ENCODE measurements at regions not wholly inside any gene's neighbourhood (a gene's known extent, or its start where the extent isn't known, plus 50 kb on each side); places are given as distances from the start of the nearest gene placed in this dataset.

DNA sequence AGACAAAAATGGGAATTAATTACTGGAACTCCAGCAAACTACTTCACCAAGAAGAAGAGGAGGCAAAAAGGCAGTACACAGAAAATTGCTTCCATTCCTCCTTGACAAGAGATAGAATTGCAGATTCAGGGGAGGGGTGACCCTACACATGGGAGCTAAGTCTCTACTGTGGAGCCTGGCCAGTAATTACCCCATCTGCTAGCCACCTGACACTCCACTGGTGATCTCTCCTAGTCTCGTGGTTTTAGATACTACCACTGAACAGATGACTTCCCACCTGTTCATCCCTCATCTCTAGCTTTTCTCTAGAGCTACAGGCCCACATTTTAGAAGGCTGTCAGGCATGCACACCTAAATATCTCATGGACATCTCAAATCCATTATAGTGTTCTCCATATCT lies 224.3 kb upstream of the NR2F2 start:
- POLR2A ChIA-PET = no interaction called here
- Mint-ChIP-seq H3K27ac (no peak overlapping the region), H3K4me1 (no peaks in the 10 kb centered on the region), H3K4me3 (no peak overlapping the region), H3K36me3 (no peaks in the 10 kb centered on the region), H3K9me3 (peaks cover 3% of the 10 kb centered on the region; the same call in 1 of the 2 replicates), H3K27me3 (ENCODE audit: low read depth) (peaks cover 39% of the 10 kb centered on the region)
- CTCF ChIA-PET = no interaction called here
- ATAC-seq (no peak), DNase-seq (ENCODE audit: low spot score) (no peak)
- TF ChIP-seq, protein P1, sequence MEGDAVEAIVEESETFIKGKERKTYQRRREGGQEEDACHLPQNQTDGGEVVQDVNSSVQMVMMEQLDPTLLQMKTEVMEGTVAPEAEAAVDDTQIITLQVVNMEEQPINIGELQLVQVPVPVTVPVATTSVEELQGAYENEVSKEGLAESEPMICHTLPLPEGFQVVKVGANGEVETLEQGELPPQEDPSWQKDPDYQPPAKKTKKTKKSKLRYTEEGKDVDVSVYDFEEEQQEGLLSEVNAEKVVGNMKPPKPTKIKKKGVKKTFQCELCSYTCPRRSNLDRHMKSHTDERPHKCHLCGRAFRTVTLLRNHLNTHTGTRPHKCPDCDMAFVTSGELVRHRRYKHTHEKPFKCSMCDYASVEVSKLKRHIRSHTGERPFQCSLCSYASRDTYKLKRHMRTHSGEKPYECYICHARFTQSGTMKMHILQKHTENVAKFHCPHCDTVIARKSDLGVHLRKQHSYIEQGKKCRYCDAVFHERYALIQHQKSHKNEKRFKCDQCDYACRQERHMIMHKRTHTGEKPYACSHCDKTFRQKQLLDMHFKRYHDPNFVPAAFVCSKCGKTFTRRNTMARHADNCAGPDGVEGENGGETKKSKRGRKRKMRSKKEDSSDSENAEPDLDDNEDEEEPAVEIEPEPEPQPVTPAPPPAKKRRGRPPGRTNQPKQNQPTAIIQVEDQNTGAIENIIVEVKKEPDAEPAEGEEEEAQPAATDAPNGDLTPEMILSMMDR (IDR thresholded peaks at IDR 0.05) = no peak
- TF ChIP-seq, protein P2, sequence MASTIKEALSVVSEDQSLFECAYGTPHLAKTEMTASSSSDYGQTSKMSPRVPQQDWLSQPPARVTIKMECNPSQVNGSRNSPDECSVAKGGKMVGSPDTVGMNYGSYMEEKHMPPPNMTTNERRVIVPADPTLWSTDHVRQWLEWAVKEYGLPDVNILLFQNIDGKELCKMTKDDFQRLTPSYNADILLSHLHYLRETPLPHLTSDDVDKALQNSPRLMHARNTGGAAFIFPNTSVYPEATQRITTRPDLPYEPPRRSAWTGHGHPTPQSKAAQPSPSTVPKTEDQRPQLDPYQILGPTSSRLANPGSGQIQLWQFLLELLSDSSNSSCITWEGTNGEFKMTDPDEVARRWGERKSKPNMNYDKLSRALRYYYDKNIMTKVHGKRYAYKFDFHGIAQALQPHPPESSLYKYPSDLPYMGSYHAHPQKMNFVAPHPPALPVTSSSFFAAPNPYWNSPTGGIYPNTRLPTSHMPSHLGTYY (CRISPR knock-in tag; IDR thresholded peaks at IDR 0.05) = no peak
- TF ChIP-seq, protein P3, sequence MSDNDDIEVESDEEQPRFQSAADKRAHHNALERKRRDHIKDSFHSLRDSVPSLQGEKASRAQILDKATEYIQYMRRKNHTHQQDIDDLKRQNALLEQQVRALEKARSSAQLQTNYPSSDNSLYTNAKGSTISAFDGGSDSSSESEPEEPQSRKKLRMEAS (CRISPR knock-in tag; IDR thresholded peaks at IDR 0.05) = no peak
- TF ChIP-seq, protein P4, sequence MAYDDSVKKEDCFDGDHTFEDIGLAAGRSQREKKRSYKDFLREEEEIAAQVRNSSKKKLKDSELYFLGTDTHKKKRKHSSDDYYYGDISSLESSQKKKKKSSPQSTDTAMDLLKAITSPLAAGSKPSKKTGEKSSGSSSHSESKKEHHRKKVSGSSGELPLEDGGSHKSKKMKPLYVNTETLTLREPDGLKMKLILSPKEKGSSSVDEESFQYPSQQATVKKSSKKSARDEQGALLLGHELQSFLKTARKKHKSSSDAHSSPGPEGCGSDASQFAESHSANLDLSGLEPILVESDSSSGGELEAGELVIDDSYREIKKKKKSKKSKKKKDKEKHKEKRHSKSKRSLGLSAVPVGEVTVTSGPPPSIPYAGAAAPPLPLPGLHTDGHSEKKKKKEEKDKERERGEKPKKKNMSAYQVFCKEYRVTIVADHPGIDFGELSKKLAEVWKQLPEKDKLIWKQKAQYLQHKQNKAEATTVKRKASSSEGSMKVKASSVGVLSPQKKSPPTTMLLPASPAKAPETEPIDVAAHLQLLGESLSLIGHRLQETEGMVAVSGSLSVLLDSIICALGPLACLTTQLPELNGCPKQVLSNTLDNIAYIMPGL (CRISPR knock-in tag; IDR thresholded peaks at IDR 0.05) = no peak
- TF ChIP-seq TEAD4 (CRISPR knock-in tag; IDR thresholded peaks at IDR 0.05) (no peak), RELA (CRISPR knock-in tag; IDR thresholded peaks at IDR 0.05; ENCODE audit: borderline replicate concordance) (no peak)
- TF ChIP-seq, protein P5, sequence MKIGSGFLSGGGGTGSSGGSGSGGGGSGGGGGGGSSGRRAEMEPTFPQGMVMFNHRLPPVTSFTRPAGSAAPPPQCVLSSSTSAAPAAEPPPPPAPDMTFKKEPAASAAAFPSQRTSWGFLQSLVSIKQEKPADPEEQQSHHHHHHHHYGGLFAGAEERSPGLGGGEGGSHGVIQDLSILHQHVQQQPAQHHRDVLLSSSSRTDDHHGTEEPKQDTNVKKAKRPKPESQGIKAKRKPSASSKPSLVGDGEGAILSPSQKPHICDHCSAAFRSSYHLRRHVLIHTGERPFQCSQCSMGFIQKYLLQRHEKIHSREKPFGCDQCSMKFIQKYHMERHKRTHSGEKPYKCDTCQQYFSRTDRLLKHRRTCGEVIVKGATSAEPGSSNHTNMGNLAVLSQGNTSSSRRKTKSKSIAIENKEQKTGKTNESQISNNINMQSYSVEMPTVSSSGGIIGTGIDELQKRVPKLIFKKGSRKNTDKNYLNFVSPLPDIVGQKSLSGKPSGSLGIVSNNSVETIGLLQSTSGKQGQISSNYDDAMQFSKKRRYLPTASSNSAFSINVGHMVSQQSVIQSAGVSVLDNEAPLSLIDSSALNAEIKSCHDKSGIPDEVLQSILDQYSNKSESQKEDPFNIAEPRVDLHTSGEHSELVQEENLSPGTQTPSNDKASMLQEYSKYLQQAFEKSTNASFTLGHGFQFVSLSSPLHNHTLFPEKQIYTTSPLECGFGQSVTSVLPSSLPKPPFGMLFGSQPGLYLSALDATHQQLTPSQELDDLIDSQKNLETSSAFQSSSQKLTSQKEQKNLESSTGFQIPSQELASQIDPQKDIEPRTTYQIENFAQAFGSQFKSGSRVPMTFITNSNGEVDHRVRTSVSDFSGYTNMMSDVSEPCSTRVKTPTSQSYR (CRISPR knock-in tag; IDR thresholded peaks at IDR 0.05) = no peak

DNA sequence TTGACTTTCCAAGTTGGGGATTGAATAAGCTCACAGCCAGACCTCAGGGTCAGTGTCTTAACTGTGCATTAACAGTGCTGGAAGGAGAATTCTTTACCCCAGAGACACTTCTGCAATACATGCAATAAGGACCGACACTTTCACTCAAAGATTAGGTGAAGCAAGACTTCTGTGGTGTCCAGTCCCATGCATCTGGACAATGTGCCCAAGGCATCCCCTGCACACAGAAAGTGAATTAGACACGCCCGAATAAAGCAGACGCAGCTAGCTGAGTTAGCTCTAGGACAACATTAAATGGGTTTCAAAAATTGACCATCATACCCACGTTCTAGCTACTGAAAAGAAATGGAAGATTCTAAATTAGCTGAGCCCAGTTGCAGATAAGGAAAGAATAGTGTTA lies 223.9 kb upstream of the NR2F2 start:
- TF ChIP-seq ZNF416 (CRISPR knock-in tag; IDR thresholded peaks at IDR 0.05) (no peak), FOXJ3 (CRISPR knock-in tag; IDR thresholded peaks at IDR 0.05; ENCODE audit: borderline replicate concordance) (no peak), TEAD1 (CRISPR knock-in tag; IDR thresholded peaks at IDR 0.05) (no peak), ZNF263 (CRISPR knock-in tag; IDR thresholded peaks at IDR 0.05; ENCODE audit: low read depth) (no peak)
- TF ChIP-seq, protein P6, sequence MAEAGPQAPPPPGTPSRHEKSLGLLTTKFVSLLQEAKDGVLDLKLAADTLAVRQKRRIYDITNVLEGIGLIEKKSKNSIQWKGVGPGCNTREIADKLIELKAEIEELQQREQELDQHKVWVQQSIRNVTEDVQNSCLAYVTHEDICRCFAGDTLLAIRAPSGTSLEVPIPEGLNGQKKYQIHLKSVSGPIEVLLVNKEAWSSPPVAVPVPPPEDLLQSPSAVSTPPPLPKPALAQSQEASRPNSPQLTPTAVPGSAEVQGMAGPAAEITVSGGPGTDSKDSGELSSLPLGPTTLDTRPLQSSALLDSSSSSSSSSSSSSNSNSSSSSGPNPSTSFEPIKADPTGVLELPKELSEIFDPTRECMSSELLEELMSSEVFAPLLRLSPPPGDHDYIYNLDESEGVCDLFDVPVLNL (CRISPR knock-in tag; IDR thresholded peaks at IDR 0.05; ENCODE audit: borderline replicate concordance, low read depth) = no peak
- TF ChIP-seq, protein P7, sequence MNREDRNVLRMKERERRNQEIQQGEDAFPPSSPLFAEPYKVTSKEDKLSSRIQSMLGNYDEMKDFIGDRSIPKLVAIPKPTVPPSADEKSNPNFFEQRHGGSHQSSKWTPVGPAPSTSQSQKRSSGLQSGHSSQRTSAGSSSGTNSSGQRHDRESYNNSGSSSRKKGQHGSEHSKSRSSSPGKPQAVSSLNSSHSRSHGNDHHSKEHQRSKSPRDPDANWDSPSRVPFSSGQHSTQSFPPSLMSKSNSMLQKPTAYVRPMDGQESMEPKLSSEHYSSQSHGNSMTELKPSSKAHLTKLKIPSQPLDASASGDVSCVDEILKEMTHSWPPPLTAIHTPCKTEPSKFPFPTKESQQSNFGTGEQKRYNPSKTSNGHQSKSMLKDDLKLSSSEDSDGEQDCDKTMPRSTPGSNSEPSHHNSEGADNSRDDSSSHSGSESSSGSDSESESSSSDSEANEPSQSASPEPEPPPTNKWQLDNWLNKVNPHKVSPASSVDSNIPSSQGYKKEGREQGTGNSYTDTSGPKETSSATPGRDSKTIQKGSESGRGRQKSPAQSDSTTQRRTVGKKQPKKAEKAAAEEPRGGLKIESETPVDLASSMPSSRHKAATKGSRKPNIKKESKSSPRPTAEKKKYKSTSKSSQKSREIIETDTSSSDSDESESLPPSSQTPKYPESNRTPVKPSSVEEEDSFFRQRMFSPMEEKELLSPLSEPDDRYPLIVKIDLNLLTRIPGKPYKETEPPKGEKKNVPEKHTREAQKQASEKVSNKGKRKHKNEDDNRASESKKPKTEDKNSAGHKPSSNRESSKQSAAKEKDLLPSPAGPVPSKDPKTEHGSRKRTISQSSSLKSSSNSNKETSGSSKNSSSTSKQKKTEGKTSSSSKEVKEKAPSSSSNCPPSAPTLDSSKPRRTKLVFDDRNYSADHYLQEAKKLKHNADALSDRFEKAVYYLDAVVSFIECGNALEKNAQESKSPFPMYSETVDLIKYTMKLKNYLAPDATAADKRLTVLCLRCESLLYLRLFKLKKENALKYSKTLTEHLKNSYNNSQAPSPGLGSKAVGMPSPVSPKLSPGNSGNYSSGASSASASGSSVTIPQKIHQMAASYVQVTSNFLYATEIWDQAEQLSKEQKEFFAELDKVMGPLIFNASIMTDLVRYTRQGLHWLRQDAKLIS (CRISPR knock-in tag; IDR thresholded peaks at IDR 0.05; ENCODE audit: borderline replicate concordance) = no peak
- TF ChIP-seq, protein P3 (CRISPR knock-in tag; IDR thresholded peaks at IDR 0.05) = no peak
- Mint-ChIP-seq H3K27me3 (ENCODE audit: low read depth) (peaks cover 39% of the 10 kb centered on the region), H3K4me3 (no peak overlapping the region), H3K9me3 (peaks cover 3% of the 10 kb centered on the region; the same call in 1 of the 2 replicates), H3K4me1 (no peaks in the 10 kb centered on the region), H3K27ac (no peak overlapping the region), H3K36me3 (no peaks in the 10 kb centered on the region)
- DNase-seq (ENCODE audit: low spot score) = no peak
- POLR2A ChIA-PET = no interaction called here
- no peak for ATAC-seq
- CTCF ChIA-PET = no interaction called here
